ENCODE measurements at regions not wholly inside any gene's neighbourhood (a gene's known extent, or its start where the extent isn't known, plus 50 kb on each side); places are given as distances from the start of the nearest gene placed in this dataset.

- WGBS (ENCODE audit: insufficient coverage), result no CpG with 5 or more reads among the region's 1 CpG
- H3K4me1 ChIP-seq (ENCODE audit: control insufficient read depth, insufficient read depth, low read length), result no peaks in the 10 kb centered on the region
- H3K36me3 ChIP-seq (ENCODE audit: control insufficient read depth, insufficient read depth, low read length), result no peaks in the 10 kb centered on the region
- no peaks in the 10 kb centered on the region for H3K27me3 ChIP-seq (ENCODE audit: control insufficient read depth, insufficient read depth, low read length)
- DNase-seq, result no peak
- H3K4me3 ChIP-seq (ENCODE audit: low read length), result no peak overlapping the region
- no peak overlapping the region for H3K27ac ChIP-seq (ENCODE audit: low read length)
- H3K9me3 ChIP-seq (replicated peaks; ENCODE audit: control insufficient read depth, low read depth, low read length), result no peaks in the 10 kb centered on the region
These were observed 842.5 kb downstream of the REEP3 start for GRCh38 chr10:64363687-64364086.

- 93% methylated on average over 3 of the region's 3 CpGs for WGBS (ENCODE audit: insufficient coverage)
- DNase-seq, result no peak
- H3K4me1 ChIP-seq (ENCODE audit: control insufficient read depth, insufficient read depth, low read length), result no peaks in the 10 kb centered on the region
These were observed 844.5 kb downstream of the REEP3 start for GRCh38 chr10:64365663-64366062.

GRCh38 chr10:64368298-64368697, 847.1 kb downstream of the REEP3 start:
- H3K27me3 ChIP-seq (ENCODE audit: control insufficient read depth, insufficient read depth, low read length), result no peaks in the 10 kb centered on the region
- no peaks in the 10 kb centered on the region for H3K36me3 ChIP-seq (ENCODE audit: control insufficient read depth, insufficient read depth, low read length)
- DNase-seq, result no peak
- H3K4me3 ChIP-seq (ENCODE audit: low read length), result no peak overlapping the region
- no peak overlapping the region for H3K27ac ChIP-seq (ENCODE audit: low read length)
- WGBS (ENCODE audit: insufficient coverage), result 80% methylated on average over 2 of the region's 3 CpGs
- H3K9me3 ChIP-seq (replicated peaks; ENCODE audit: control insufficient read depth, low read depth, low read length), result no peaks in the 10 kb centered on the region
- H3K4me1 ChIP-seq (ENCODE audit: control insufficient read depth, insufficient read depth, low read length), result no peaks in the 10 kb centered on the region

More at GRCh38 chr10:64365663-64366062, 844.5 kb downstream of the REEP3 start:
- no peak overlapping the region for H3K4me3 ChIP-seq (ENCODE audit: low read length)
- H3K36me3 ChIP-seq (ENCODE audit: control insufficient read depth, insufficient read depth, low read length), result no peaks in the 10 kb centered on the region
- no peaks in the 10 kb centered on the region for H3K9me3 ChIP-seq (replicated peaks; ENCODE audit: control insufficient read depth, low read depth, low read length)
- no peak overlapping the region for H3K27ac ChIP-seq (ENCODE audit: low read length)
- H3K27me3 ChIP-seq (ENCODE audit: control insufficient read depth, insufficient read depth, low read length), result no peaks in the 10 kb centered on the region

- DNase-seq, result no peak
- no peaks in the 10 kb centered on the region for H3K4me1 ChIP-seq (ENCODE audit: control insufficient read depth, insufficient read depth, low read length)
- no peaks in the 10 kb centered on the region for H3K27me3 ChIP-seq (ENCODE audit: control insufficient read depth, insufficient read depth, low read length)
- H3K36me3 ChIP-seq (ENCODE audit: control insufficient read depth, insufficient read depth, low read length), result no peaks in the 10 kb centered on the region
- no peak overlapping the region for H3K4me3 ChIP-seq (ENCODE audit: low read length)
- no peaks in the 10 kb centered on the region for H3K9me3 ChIP-seq (replicated peaks; ENCODE audit: control insufficient read depth, low read depth, low read length)
- H3K27ac ChIP-seq (ENCODE audit: low read length), result no peak overlapping the region
- no CpG with 5 or more reads among the region's 1 CpG for WGBS (ENCODE audit: insufficient coverage)
These were observed 848.9 kb downstream of the REEP3 start for GRCh38 chr10:64369885-64370773.

GRCh38 chr10:64374346-64374745, 853.1 kb downstream of the REEP3 start:
- Histone ChIP-seq H3K27ac (ENCODE audit: low read length) (no peak overlapping the region), H3K9me3 (replicated peaks; ENCODE audit: control insufficient read depth, low read depth, low read length) (no peaks in the 10 kb centered on the region)

GRCh38 chr10:64376167-64376566, 855.0 kb downstream of the REEP3 start:
- 33% methylated on average over 1 of the region's 4 CpGs for WGBS (ENCODE audit: insufficient coverage)
- Histone ChIP-seq H3K4me3 (ENCODE audit: low read length) (no peak overlapping the region), H3K4me1 (ENCODE audit: control insufficient read depth, insufficient read depth, low read length) (no peaks in the 10 kb centered on the region), H3K9me3 (replicated peaks; ENCODE audit: control insufficient read depth, low read depth, low read length) (no peaks in the 10 kb centered on the region), H3K27ac (ENCODE audit: low read length) (no peak overlapping the region), H3K27me3 (ENCODE audit: control insufficient read depth, insufficient read depth, low read length) (no peaks in the 10 kb centered on the region), H3K36me3 (ENCODE audit: control insufficient read depth, insufficient read depth, low read length) (no peaks in the 10 kb centered on the region)
- no peak for DNase-seq

More at GRCh38 chr10:64374346-64374745, 853.1 kb downstream of the REEP3 start:
- no peak overlapping the region for H3K4me3 ChIP-seq (ENCODE audit: low read length)
- H3K36me3 ChIP-seq (ENCODE audit: control insufficient read depth, insufficient read depth, low read length), result no peaks in the 10 kb centered on the region
- no peaks in the 10 kb centered on the region for H3K4me1 ChIP-seq (ENCODE audit: control insufficient read depth, insufficient read depth, low read length)
- no peak for DNase-seq
- no peaks in the 10 kb centered on the region for H3K27me3 ChIP-seq (ENCODE audit: control insufficient read depth, insufficient read depth, low read length)

GRCh38 chr10:64379898-64380297, 858.7 kb downstream of the REEP3 start:
- Histone ChIP-seq H3K36me3 (ENCODE audit: control insufficient read depth, insufficient read depth, low read length) (no peaks in the 10 kb centered on the region), H3K9me3 (replicated peaks; ENCODE audit: control insufficient read depth, low read depth, low read length) (no peaks in the 10 kb centered on the region), H3K27me3 (ENCODE audit: control insufficient read depth, insufficient read depth, low read length) (no peaks in the 10 kb centered on the region), H3K4me1 (ENCODE audit: control insufficient read depth, insufficient read depth, low read length) (no peaks in the 10 kb centered on the region), H3K27ac (ENCODE audit: low read length) (no peak overlapping the region), H3K4me3 (ENCODE audit: low read length) (no peak overlapping the region)
- DNase-seq, result no peak

DNA sequence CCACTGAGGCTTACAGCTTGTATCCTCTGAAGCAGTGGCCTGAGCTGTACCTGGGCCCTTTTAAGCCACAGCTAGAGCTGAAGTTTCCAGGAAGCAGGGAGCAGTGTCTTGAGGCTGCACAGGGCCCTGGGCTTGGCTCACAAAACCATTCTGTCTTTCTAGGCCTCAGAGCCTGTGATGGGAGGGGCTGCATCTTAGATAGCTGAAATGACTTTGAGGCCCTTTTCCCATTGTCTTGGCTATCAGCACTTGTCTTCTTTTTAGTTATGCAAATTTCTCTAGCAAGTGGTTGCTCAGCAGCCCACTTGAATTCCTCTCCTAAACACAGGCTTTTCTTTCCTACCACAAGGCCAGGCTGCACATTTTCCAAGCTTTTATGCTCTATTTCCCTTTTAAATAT, 864.2 kb downstream of the REEP3 start:
- Histone ChIP-seq H3K9me3 (replicated peaks; ENCODE audit: control insufficient read depth, low read depth, low read length) (no peaks in the 10 kb centered on the region), H3K4me3 (ENCODE audit: low read length) (no peak overlapping the region), H3K27ac (ENCODE audit: low read length) (no peak overlapping the region), H3K27me3 (ENCODE audit: control insufficient read depth, insufficient read depth, low read length) (no peaks in the 10 kb centered on the region), H3K36me3 (ENCODE audit: control insufficient read depth, insufficient read depth, low read length) (no peaks in the 10 kb centered on the region), H3K4me1 (ENCODE audit: control insufficient read depth, insufficient read depth, low read length) (no peaks in the 10 kb centered on the region)
- DNase-seq, result no peak

DNA sequence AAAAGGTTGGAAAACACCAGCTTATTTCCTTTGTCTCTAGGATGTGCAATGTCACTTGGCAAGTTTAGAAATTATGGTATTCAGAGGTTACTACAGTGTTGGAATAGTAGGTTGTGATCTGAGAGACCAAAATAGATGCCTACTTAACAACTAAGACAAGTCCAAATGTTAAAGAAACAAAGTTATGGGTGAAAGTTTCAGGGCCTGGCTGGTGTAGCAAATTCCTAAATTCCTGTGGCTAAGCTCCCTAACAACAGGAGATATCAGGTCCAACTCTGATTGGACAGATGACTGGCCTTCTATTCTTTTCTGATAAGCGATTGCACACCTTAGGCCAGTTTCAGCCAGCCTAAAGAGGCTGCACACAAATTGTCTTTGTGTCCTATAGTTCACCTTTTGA, 873.5 kb downstream of the REEP3 start:
- H3K36me3 ChIP-seq (ENCODE audit: control insufficient read depth, insufficient read depth, low read length), result no peaks in the 10 kb centered on the region
- no peaks in the 10 kb centered on the region for H3K27me3 ChIP-seq (ENCODE audit: control insufficient read depth, insufficient read depth, low read length)
- no peak overlapping the region for H3K4me3 ChIP-seq (ENCODE audit: low read length)
- 83% methylated on average over 1 of the region's 1 CpG for WGBS (ENCODE audit: insufficient coverage)
- DNase-seq, result no peak
- H3K27ac ChIP-seq (ENCODE audit: low read length), result no peak overlapping the region
- no peaks in the 10 kb centered on the region for H3K9me3 ChIP-seq (replicated peaks; ENCODE audit: control insufficient read depth, low read depth, low read length)
- H3K4me1 ChIP-seq (ENCODE audit: control insufficient read depth, insufficient read depth, low read length), result no peaks in the 10 kb centered on the region

DNA sequence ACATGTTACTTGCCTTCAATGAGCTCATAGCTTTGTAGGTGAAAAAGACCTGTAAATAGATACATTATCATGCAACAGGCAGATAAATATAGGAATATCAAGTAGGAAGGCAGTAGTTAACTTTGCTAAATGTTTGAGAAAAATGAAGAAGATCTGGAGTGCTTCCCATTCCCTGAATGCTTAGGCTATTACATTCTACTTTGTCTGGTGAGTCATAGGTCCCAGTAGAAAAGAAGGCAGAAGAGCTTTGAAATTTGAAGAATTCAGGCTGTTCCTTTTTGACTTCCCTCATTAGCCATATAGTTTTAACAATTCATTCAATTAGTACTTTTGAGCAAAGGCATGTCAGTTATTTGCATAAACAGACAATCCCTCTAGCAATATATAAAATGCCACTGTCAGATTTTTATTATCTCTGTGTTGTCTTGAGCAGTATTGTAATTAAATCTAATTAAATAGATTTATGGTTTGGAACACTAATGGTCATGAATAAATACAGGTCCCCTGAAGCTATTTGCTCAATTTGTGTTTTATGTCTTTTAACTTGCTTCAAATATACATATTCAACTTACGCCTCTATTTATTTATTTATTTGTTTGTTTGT, 875.0 kb downstream of the REEP3 start:
- DNase-seq, result peak; percentile 80
- H3K4me3 ChIP-seq (ENCODE audit: low read length), result no peak overlapping the region
- no CpG with 5 or more reads among the region's 1 CpG for WGBS (ENCODE audit: insufficient coverage)
- no peaks in the 10 kb centered on the region for H3K9me3 ChIP-seq (replicated peaks; ENCODE audit: control insufficient read depth, low read depth, low read length)
- H3K4me1 ChIP-seq (ENCODE audit: control insufficient read depth, insufficient read depth, low read length), result no peaks in the 10 kb centered on the region
- H3K27me3 ChIP-seq (ENCODE audit: control insufficient read depth, insufficient read depth, low read length), result no peaks in the 10 kb centered on the region
- H3K36me3 ChIP-seq (ENCODE audit: control insufficient read depth, insufficient read depth, low read length), result no peaks in the 10 kb centered on the region
- no peak overlapping the region for H3K27ac ChIP-seq (ENCODE audit: low read length)
